GM18951 (cell line): ENCODE measurements at regions not wholly inside any gene's neighbourhood (a gene's known extent, or its start where the extent isn't known, plus 50 kb on each side); places are given as distances from the start of the nearest gene placed in this dataset.

Experiments used
- POLR2A ChIP-seq: IDR thresholded peaks from 4 replicates; pipeline ENCODE4 v1.6.1; 2011; ENCODE audit warnings: mild to moderate bottlenecking; ENCODE audit not compliant: insufficient read length, insufficient read depth; ENCODE audit errors: extremely low read depth
- in situ Hi-C: fragments of 300-500 bp; cut with MboI; formaldehyde crosslinking; loops from one replicate; pipeline ENCODE4 v1.12.0; 2022; ENCODE audit warnings: low sequenced_read_pairs, mixed read lengths, inconsistent platforms; ENCODE audit not compliant: unreplicated experiment

- in situ Hi-C loops: no loop called here
- TF ChIP-seq POLR2A: no peak
Measured at GRCh38 chr11:109480251-109480650, 58.3 kb downstream of the C11orf87 start.

- TF ChIP-seq POLR2A: no peak
- in situ Hi-C loops: no loop called here
Measured at GRCh38 chr11:109486129-109486528, 64.1 kb downstream of the C11orf87 start.

GRCh38 chr11:109490953-109491635 is 69.1 kb downstream of the C11orf87 start:
- in situ Hi-C loops: no loop called here
- TF ChIP-seq POLR2A: no peak

GRCh38 chr11:109506115-109506514 is 84.1 kb downstream of the C11orf87 start:
- in situ Hi-C loops: no loop called here
- no peak for TF ChIP-seq POLR2A

GRCh38 chr11:109507331-109507730 is 85.3 kb downstream of the C11orf87 start:
- in situ Hi-C loops: no loop called here
- no peak for TF ChIP-seq POLR2A

- no peak for TF ChIP-seq POLR2A
- in situ Hi-C loops: no loop called here
Measured at GRCh38 chr11:109507836-109508561, 86.0 kb downstream of the C11orf87 start.

- in situ Hi-C loops: no loop called here
- TF ChIP-seq POLR2A: no peak
Measured at GRCh38 chr11:109508943-109509342, 87.0 kb downstream of the C11orf87 start.

GRCh38 chr11:109510316-109510715 is 88.3 kb downstream of the C11orf87 start:
- in situ Hi-C loops: no loop called here
- no peak for TF ChIP-seq POLR2A

GRCh38 chr11:109511598-109511997 is 89.6 kb downstream of the C11orf87 start:
- TF ChIP-seq POLR2A: no peak
- in situ Hi-C loops: no loop called here

- in situ Hi-C loops: no loop called here
Measured at GRCh38 chr11:109512249-109512648, 90.3 kb downstream of the C11orf87 start.

GRCh38 chr11:109512680-109513079 is 90.7 kb downstream of the C11orf87 start:
- in situ Hi-C loops: no loop called here
- no peak for TF ChIP-seq POLR2A

More at GRCh38 chr11:109512249-109512648, 90.3 kb downstream of the C11orf87 start:
- TF ChIP-seq POLR2A: no peak

- no peak for TF ChIP-seq POLR2A
- in situ Hi-C loops: no loop called here
Measured at GRCh38 chr11:109514313-109515018, 92.5 kb downstream of the C11orf87 start.

GRCh38 chr11:109519253-109519652 is 97.3 kb downstream of the C11orf87 start:
- no peak for TF ChIP-seq POLR2A
- in situ Hi-C loops: no loop called here
